ENCODE measurements at regions not wholly inside any gene's neighbourhood (a gene's known extent, or its start where the extent isn't known, plus 50 kb on each side); places are given as distances from the start of the nearest gene placed in this dataset.

DNA sequence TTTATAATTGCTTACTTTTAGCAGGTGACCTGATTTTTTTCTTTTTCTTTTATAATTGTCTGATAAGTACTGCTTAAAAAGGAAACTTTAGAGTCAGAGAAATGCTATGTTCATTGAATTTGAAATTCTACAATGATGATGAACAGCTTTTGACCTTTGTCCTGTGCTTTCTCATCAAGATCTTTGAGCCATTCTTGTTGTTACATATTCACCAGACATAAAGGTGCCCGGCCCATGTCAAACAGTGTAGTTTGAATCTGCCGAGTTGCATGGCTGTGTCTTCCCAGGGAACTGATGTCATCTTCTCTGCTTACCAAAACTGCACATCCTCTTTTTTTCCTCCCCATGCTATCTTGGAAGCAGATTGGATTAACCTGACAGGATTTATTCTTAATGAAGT lies 163.6 kb downstream of the LRRC70 start:
- POLR2A ChIA-PET, result no interaction called here
- no peak overlapping the region for H3K4me3 ChIP-seq (ENCODE audit: low read depth, low read length)
- H3K36me3 Mint-ChIP-seq (ENCODE audit: insufficient read depth, unreplicated experiment), result no peaks in the 10 kb centered on the region
- H3K36me3 ChIP-seq (ENCODE audit: control insufficient read depth, insufficient read depth, low read length), result no peaks in the 10 kb centered on the region
- peak overlapping the region; percentile 60 for H3K4me3 Mint-ChIP-seq (ENCODE audit: unreplicated experiment)
- H3K4me1 ChIP-seq, result peaks cover 30% of the 10 kb centered on the region
- BruUV-seq (replicated peaks), result no TSS peak
- CTCF ChIA-PET, result no interaction called here
- H3K27me3 Mint-ChIP-seq (ENCODE audit: insufficient read depth, unreplicated experiment), result no peaks in the 10 kb centered on the region
- H3K4me1 Mint-ChIP-seq (ENCODE audit: low read depth, unreplicated experiment), result peaks cover 38% of the 10 kb centered on the region
- H3K27me3 ChIP-seq (replicated peaks; ENCODE audit: control insufficient read depth, insufficient read depth, low read length), result no peaks in the 10 kb centered on the region
- intact Hi-C loops (cut with micrococcal nuclease; ENCODE audit: unreplicated experiment), result loop anchor here (5.0 kb wide), 1 partner anchor 35 kb away; no protein-coding TSS in a partner anchor
- H3K9me3 Mint-ChIP-seq (ENCODE audit: unreplicated experiment), result peaks cover 13% of the 10 kb centered on the region
- H3K9me3 ChIP-seq, result no peaks in the 10 kb centered on the region
- TF ChIP-seq, protein P1, sequence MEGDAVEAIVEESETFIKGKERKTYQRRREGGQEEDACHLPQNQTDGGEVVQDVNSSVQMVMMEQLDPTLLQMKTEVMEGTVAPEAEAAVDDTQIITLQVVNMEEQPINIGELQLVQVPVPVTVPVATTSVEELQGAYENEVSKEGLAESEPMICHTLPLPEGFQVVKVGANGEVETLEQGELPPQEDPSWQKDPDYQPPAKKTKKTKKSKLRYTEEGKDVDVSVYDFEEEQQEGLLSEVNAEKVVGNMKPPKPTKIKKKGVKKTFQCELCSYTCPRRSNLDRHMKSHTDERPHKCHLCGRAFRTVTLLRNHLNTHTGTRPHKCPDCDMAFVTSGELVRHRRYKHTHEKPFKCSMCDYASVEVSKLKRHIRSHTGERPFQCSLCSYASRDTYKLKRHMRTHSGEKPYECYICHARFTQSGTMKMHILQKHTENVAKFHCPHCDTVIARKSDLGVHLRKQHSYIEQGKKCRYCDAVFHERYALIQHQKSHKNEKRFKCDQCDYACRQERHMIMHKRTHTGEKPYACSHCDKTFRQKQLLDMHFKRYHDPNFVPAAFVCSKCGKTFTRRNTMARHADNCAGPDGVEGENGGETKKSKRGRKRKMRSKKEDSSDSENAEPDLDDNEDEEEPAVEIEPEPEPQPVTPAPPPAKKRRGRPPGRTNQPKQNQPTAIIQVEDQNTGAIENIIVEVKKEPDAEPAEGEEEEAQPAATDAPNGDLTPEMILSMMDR (IDR thresholded peaks at IDR 0.05; ENCODE audit: insufficient read depth in 1 of 2, low read depth in 1 of 2, low read length in 1 of 2, severe bottlenecking in 1 of 2, unreplicated experiment in 1 of 2), result no peak
- H3K27ac Mint-ChIP-seq (ENCODE audit: unreplicated experiment), result peak overlapping the region; percentile 65
- peak; percentile 53 for DNase-seq

DNA sequence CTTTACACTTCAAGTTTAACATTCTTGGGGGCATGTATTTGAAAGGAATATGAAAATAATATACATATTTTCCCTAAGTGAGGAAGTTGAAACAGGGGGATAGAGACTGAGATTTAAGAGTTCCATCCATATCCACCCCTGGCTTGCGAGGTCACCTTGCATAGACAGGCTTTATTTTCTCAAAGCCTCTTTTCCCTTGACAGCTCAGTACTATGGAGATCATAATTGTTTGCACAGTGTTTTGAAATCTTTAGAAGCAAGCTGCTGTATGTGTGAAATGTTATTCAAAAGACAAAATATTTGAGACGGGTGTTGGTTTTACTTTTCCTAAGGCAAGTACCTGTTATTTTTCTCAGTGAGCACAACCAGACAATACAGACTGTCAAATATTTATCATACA lies 163.1 kb downstream of the LRRC70 start:
- intact Hi-C loops (cut with micrococcal nuclease; ENCODE audit: unreplicated experiment), result loop anchor here (5.0 kb wide), 1 partner anchor 36 kb away; no protein-coding TSS in a partner anchor
- Mint-ChIP-seq H3K27me3 (ENCODE audit: insufficient read depth, unreplicated experiment) (no peaks in the 10 kb centered on the region), H3K9me3 (ENCODE audit: unreplicated experiment) (peaks cover 13% of the 10 kb centered on the region), H3K4me1 (ENCODE audit: low read depth, unreplicated experiment) (peaks cover 38% of the 10 kb centered on the region), H3K4me3 (ENCODE audit: unreplicated experiment) (peak overlapping the region; percentile 60), H3K36me3 (ENCODE audit: insufficient read depth, unreplicated experiment) (no peaks in the 10 kb centered on the region), H3K27ac (ENCODE audit: unreplicated experiment) (no peak overlapping the region)
- no peaks in the 10 kb centered on the region for H3K9me3 ChIP-seq
- no peak overlapping the region for H3K4me3 ChIP-seq (ENCODE audit: low read depth, low read length)
- peaks cover 30% of the 10 kb centered on the region for H3K4me1 ChIP-seq
- CTCF ChIA-PET, result no interaction called here
- TF ChIP-seq, protein P1 (IDR thresholded peaks at IDR 0.05; ENCODE audit: insufficient read depth in 1 of 2, low read depth in 1 of 2, low read length in 1 of 2, severe bottlenecking in 1 of 2, unreplicated experiment in 1 of 2), result no peak
- H3K36me3 ChIP-seq (ENCODE audit: control insufficient read depth, insufficient read depth, low read length), result no peaks in the 10 kb centered on the region
- H3K27me3 ChIP-seq (replicated peaks; ENCODE audit: control insufficient read depth, insufficient read depth, low read length), result no peaks in the 10 kb centered on the region
- DNase-seq, result peak in 1 of 2 experiments; percentile 5
- POLR2A ChIA-PET, result no interaction called here
- BruUV-seq (replicated peaks), result no TSS peak

DNA sequence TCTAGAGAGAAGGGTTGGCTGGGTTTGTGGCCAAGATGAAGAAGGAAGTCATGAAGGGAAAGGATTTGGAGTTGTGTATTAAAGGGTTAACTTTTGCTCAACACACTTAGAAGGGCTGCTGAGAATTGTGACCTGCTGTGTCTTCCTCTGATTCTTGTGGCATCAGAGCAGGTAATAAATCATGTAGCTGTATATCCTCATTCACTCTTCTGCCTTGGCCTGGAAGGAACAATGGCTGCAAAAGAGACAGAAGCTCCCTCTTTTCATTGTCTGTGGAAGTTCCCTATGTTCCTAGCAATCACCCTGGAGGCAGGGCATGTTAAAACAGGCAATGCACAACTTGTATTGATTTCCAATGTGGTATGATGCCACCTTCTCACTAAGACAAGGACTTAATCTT lies 159.1 kb downstream of the LRRC70 start:
- no peak overlapping the region for H3K27ac Mint-ChIP-seq (ENCODE audit: unreplicated experiment)
- CTCF ChIA-PET, result interaction anchor here (0.6 kb wide), 1 partner anchor 94 kb away, joined by 4 read pairs; no protein-coding TSS in a partner anchor

More for the DNA sequence above, 159.1 kb downstream of the LRRC70 start:
- Mint-ChIP-seq H3K9me3 (ENCODE audit: unreplicated experiment) (peaks cover 13% of the 10 kb centered on the region), H3K27me3 (ENCODE audit: insufficient read depth, unreplicated experiment) (no peaks in the 10 kb centered on the region), H3K36me3 (ENCODE audit: insufficient read depth, unreplicated experiment) (no peaks in the 10 kb centered on the region), H3K4me1 (ENCODE audit: low read depth, unreplicated experiment) (peaks cover 13% of the 10 kb centered on the region), H3K4me3 (ENCODE audit: unreplicated experiment) (no peak overlapping the region)
- peaks cover 17% of the 10 kb centered on the region for H3K4me1 ChIP-seq
- no TSS peak for BruUV-seq (replicated peaks)
- no peak for DNase-seq
- intact Hi-C loops (cut with micrococcal nuclease; ENCODE audit: unreplicated experiment), result no loop called here
- H3K4me3 ChIP-seq (ENCODE audit: low read depth, low read length), result no peak overlapping the region
- H3K36me3 ChIP-seq (ENCODE audit: control insufficient read depth, insufficient read depth, low read length), result no peaks in the 10 kb centered on the region
- no peaks in the 10 kb centered on the region for H3K27me3 ChIP-seq (replicated peaks; ENCODE audit: control insufficient read depth, insufficient read depth, low read length)
- TF ChIP-seq, protein P1 (IDR thresholded peaks at IDR 0.05; ENCODE audit: insufficient read depth in 1 of 2, low read depth in 1 of 2, low read length in 1 of 2, severe bottlenecking in 1 of 2, unreplicated experiment in 1 of 2), result no peak
- 0 out of 2 replicates have a peak, but pooled peaks cover 4% of the 10 kb centered on the region for H3K9me3 ChIP-seq
- POLR2A ChIA-PET, result no interaction called here
